GM18907 (cell line): ENCODE measurements at regions not wholly inside any gene's neighbourhood (a gene's known extent, or its start where the extent isn't known, plus 50 kb on each side); places are given as distances from the start of the nearest gene placed in this dataset.

Experiments used
- ATAC-seq: cut with Tn5 transposase; IDR thresholded peaks from one replicate; pipeline ENCODE4 v1.9.1; 2021; ENCODE audit warnings: mild to moderate bottlenecking, moderate library complexity; ENCODE audit not compliant: unreplicated experiment

DNA sequence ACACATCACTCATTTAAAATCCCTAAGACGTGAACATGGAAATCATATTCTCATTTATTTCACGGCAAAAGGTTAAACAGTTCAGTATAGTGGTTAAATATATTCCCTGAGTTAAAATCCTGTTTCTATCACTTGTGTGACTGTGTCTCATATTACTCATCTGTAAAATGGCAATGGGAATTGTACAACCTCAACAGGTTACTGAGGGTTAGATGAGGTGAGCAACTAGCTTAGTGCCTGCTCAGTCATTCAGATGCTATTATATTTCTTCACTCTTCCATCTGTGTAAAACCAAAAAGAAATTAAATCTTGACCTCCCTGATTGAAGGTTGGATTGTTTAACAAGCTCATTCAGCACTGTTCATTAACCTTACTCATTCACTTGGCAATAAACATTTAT lies 212.4 kb upstream of the STK17B start:
- ATAC-seq = no peak

DNA sequence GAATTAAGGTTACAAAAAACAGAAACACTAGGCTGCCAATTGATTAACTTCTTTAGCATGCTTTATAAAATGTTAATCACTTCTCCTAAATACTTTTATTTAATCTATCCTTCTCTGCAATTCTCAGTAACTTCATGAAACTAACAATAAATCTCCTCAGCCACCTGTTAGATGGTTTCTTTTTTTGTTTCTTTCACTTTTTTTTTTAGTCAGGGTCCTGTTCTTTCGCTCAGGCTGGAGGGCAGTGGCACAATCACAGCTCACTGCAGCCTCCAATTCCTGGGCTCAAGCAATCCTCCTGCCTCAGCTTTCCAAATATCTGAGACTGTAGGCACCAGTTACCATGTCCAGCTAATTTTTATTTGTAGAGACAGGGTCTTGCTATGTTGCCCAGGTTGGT lies 213.4 kb upstream of the STK17B start:
- no peak for ATAC-seq

DNA sequence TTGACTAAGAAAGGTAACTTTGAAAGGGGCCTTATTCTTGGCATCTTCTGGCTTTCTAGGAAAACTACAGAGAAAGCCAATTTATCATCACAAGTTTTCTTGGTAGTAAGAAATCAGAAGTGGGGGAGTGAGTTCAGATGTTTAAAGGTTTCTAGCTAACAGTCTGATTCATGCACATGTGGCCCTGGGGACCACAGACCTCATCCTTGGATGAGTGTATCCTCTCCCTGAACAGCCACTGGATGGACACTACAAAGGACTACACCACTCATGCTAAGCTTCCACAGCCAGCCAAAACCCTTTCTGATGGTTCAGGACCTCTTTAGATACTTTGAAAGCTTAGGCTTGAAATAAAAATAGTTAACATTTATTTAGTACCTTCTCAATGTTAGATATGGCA lies 218.3 kb upstream of the STK17B start:
- no peak for ATAC-seq

DNA sequence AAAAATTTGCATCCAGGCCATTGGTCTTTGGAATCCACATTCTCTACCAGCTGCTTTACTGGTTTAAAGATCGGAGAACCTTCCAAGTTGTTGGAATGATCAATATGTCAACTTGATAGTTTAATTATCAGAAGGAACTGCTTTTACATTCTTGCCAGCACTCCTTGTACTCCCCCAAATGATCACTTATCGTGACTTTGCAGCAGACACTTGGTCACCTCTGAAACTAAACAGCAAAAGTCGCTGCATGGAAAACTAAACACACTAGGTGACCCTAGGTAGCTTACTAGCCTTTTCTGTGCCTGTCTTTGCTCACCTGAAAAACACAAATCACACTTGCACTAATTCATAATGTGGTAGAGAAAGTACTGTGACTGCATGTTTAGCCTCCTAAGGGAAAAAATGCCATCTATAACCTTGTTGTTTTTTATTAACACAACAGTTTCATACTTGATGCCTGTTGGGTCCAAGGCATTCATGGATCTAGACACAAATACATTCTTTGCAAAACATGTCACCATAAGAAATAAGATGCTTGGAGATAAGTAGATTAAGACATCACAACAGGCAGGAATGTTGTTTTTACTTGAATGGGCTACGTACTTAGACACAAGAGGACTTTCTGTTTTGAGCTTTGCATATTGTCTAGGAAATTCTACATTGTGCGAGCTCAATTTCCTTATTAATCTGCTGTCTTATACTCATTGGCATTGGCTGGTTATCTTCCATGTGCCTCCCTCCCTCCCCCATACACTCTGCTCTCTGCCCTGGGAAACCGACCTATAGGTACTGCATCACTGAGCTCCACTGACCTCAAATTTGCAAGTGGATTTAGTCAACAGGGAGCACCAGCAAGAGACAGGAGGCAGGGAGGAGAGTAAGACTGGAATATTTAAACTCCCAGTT lies 219.1 kb upstream of the STK17B start:
- no peak for ATAC-seq

DNA sequence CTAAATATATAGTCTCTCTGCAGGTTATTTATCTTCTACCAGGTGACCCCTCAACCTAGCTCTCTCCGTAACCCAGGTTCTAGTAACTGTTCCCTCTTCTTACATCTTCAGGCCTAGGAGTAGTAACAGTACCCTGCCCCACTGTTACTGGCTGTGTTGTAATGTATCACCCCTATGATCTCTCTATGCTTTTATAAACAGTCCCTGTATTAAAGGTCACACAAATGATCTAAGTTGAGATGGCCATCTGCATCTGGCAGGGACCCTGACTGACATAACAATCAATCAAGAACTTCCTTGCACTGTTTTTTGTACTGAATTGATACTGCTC lies 219.7 kb upstream of the STK17B start:
- ATAC-seq = no peak

DNA sequence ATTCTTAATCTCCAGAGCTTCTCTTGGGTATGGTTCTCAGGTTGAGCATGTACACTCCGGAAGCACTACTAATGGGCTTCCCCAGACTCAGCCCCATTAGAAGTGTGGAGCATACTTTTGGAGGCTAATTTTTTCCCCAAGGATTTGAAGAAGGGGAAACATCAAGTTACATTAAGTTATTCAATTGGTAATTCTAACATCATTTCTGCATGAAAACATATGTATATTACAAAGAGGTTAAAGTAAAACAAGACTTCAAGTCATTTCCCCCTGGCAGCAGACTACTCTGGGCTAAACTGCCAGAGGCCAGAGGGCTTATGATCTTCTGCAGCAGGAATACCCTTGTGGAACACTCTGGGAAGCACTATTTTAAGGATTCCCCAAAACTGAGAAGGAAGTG lies 227.7 kb upstream of the STK17B start:
- ATAC-seq = no peak

DNA sequence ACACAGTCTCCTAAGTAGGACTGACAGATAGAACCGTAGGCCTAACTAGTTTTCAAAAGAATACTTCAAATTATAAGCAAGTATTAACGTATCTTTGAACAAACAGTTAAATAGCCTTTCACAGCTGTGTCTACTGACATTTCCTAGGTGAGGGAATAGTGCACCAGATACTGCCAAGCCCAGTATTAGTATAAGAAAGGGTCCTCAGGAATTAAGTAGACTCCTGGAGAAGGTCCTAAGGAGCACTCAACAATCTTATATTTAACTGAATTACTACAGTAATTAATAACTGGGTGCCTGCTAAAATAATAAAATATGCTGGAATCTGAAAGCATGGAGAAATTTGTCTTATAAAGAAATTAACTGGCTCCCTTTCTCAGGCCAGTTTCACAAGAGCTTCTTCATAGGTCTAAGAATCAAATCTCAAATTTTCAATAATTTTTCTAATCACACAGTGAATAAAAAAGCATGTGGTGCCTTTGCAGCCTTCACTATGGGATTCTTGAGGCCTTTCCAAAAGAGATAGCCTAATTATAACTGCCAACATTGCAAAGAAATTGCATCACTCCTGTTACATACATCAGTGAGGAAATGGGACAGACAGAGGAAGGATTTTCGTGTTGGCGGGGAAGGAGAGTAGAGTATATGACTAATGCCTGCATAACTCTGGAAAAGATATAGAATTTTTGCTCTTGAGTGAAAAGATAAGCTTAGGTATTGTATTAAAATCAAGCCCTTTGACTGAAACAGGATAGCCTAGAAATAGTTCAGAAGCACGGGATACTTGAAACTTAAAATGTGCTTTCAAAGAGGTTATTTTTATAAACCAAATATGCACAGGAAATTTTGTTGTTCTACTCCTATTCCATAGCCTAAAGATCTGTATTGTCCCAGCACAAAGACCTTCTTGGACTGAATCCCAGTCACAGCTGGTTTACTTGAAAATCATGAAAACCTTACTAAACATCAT lies 228.6 kb upstream of the STK17B start:
- ATAC-seq = no peak

DNA sequence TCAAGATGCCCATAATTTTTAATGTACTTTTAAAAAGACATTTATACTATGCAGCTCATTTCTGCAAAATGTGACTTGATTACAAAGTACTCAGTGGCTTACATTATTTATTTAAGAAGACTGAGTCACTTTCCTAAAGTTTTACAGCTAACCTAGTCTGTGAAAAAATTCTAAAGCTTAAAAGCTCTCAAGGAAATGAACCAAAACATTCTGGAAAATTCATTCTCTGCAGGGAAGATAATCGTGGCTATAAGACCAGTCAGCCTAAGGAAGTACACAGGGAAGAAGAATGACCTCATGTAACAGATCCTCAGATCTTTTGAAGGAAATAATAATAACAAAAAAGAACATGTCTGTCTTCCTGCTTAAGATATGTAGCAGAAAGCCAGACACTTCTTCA lies 232.1 kb upstream of the STK17B start:
- ATAC-seq = no peak

DNA sequence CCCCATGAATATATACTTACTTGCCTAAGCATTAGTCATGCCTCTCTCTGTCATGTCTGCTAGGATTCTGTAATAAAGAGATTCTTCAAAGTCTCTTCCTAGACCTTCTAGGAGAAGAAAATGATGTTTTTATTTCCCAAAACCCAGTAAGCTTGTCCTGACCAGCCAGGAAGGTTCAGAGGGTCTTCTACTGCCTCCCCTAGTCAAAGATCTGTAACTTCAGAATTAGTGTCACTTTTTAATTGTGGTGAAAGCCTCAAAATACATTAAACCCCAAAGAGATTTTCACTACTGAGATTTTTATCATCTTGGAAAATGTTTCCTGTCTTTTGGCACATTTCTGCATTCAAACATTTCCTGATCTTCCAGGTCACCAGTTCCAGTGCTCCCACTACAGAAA lies 232.9 kb upstream of the STK17B start:
- ATAC-seq = no peak

DNA sequence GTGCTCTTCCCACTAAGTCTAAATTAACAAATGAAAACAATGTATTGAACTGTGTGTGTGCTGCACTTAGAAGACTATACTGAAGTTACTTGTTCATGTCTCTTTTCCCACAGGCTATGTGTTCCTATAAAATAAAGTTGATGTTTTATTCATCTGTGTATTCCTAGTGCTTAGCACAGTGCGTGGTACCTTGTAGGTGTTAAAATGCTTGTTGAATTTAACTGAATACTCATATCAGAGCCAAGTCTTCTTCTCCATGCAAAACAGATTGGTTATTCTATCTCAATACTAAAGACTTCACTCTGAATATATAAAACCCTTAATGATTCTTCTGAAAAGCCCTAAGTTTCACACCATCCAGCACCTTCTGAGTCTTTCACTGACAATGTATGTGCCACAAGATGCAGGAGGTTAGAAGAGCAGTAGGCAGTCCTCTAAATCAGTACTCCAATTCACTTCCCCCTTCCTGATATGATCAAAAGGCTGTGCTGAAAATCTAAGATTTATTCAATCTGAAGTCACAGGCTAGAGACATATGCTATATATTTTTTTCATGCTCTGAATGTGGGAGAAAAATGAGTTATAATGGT lies 231.7 kb upstream of the CCDC150 start:
- ATAC-seq = no peak

DNA sequence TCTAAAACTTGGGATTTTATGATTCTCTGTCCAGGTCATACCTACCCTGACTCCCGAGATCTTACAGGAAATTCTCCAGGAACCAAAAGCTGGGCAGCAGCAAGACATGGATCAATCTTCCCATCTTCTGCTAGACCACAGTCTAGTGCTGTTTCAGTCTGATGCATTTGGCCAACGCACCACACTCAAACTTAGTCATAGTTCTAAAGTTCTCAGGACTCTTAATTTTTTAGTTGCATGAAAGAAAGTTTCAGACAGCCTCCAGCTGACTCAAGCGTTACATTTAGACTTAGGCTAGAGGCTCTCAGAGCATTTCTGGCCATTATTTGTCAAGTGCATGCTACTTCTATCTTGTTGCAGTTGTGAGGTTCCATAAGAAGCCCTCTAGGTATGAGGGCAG lies 230.1 kb upstream of the CCDC150 start:
- no peak for ATAC-seq

DNA sequence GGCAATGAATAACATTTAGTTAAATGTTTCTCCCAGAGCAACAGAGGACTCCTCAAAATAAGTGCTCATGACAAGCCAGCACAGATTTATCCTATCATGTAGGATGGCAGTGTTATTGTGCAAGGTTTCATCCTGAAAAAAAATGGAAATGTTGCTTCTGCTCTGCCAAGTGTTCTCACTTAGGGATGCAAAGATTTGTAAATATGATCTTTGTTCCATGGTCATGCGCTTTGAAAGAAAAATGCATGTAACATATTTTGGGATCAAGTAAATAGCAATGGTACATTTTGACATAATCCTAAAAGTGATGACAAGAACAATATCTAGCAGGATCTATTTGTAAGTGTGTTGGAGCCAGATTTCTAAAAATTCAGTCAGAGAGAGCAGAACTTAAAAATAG lies 229.5 kb upstream of the CCDC150 start:
- no peak for ATAC-seq

DNA sequence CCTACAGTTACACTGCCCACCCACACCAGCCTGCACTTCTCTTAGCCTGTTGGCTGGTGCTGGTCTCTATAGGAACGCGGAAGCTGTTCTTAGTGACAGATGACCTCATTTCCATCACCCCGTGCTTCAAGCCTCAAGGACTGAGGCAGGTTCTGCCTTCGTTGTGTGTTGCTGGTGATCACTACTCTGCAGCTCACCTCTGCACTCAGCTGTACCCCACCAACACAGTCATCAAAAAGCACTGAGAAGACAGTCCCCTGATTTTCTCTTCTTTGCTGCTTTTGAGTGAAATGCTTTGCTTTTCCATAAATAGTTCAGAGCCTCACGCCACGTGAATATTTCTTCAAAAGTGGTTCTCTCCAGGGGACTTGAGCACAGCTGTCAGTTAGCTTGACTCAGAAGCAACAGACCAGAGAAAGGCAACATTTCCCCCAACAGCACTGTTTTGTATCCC lies 225.7 kb upstream of the CCDC150 start:
- ATAC-seq = peak; percentile 84

DNA sequence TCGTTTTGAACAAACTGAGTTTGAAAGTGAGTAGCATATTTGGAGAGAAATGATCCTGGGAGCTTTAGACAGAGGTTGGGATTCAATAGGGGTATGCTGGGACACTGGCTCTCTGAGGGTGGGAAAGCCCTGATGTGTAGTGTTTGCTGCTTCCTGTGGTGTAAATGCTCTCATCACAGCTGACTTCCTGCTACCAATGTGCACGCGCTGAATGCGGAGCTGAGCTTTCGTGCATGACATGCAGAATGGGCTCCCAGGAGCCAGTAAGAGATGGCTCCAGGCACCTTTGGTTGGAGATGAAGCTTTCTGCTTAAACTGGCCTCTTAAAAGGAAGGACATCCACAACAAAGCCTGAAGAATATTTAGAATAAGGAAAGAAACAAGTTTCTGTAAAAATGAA lies 224.1 kb upstream of the CCDC150 start:
- ATAC-seq = peak; percentile 83

DNA sequence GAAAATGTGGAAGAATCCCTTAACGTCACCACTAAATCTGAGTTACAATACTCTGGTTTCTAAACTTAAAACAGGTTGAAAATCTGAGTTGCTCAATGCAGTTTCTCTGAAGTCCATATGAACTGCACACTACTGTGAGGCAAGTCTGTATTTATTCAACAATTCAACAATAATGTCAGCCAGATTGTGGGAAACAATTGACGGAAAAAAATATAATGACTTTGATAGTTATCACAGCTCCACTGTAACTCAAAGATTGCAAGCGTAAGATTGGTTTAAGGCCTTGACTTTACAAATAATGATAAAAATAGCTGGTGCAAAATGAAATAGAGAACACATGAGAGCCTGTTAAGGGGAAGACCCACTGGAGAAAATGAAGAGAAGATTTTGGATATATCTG lies 219.4 kb upstream of the CCDC150 start:
- no peak for ATAC-seq

DNA sequence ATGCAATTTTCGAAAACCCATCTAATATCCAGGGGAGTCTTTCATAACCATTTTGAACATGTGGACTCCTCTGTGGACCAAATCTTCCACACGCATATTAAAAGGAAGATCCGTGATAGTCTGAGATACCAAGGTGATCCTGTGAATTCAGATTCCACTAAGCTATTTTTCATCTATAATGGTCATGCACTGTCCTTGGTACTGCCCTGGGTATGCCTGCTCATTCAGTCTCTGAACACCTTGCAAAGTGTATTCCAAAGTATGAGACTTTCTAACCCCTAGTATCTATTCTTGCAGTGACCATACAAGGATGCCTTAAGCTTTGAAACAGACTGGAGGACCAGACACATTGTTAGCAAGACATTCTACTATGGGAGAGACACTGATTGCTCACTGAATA lies 217.6 kb upstream of the CCDC150 start:
- ATAC-seq = no peak

DNA sequence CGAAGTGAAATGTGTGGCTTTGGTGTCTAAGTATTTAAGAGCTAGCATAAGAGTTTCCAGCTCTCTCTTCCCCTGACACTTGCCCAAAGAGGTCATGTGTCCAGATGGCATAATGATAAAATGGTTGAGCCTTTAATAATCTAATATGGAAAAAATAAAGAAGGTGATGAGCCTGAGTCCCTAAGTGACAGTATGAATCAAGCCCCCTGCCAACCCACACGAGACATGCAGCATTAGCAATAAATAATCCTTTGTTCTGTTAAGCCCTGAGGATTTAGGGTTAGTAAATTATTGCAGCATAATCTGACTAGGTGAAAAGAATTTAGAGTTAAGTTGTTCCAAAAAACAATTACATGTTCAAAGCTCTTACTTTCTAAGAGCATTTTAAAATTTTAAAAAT lies 217.2 kb upstream of the CCDC150 start:
- no peak for ATAC-seq

DNA sequence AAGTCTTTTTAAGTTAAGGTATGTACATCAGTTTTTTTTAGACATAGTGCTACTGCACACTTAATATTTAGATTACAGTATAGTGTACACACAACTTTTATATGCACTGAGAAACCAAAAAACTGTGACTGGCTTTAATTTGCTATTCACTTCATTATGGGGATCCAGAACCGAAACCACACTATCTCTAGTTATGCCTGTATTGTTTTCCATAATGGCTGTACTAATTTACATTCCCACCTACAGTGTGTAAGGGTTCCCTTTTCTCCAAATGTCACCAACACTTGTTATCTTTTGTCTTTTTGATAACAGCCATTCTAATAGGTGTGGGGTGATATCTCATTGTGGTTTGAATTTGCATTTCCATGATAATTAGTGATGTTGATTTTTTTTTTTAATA lies 213.4 kb upstream of the CCDC150 start:
- ATAC-seq = no peak

DNA sequence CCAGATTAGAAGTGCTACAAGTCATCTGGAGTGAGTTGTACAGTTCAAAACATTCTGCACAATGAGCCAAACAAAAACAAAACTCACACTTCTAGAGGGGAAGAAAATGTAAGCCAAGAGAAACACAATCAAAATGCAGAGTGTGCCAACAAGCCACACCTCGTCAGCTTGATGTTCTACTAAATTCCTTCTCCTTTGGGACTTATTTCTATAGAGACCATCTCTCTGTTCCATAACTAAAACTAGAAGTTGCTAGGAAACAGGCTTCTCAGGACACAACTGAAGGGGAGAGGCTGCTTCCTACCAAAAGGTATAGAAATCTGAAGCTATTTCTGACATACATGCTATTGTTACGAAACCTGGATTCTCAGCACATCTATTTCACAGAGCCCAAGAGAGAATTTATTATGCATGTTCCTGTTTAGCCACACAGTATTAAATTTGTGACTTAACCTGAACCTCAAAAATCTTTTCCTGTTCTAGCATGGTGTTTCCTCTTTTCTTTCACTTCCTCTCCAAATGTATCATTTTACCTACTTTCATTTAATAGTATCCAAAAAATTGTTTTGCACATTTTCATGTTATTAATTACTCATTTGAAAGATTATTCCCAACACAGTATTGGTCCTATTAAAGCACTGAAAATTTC lies 211.4 kb upstream of the CCDC150 start:
- no peak for ATAC-seq

DNA sequence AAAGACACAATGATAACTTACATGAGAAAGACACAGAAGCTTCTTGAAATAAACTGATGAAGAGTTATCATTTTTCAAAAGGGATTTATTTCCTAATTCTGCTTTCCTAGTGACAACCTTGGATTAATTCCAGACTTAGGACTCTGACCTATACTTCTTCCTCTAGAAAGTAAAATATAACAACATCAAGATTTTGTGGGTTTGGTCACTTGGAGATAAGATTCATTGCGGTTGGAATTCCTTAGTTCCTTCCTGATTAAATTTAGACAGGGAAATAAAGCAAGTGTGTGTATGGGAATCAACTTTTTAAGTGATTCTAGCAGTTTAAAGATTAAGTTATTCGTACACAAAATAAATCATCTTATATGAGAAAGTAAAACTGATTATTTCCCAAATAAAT lies 208.4 kb upstream of the CCDC150 start:
- ATAC-seq = no peak

DNA sequence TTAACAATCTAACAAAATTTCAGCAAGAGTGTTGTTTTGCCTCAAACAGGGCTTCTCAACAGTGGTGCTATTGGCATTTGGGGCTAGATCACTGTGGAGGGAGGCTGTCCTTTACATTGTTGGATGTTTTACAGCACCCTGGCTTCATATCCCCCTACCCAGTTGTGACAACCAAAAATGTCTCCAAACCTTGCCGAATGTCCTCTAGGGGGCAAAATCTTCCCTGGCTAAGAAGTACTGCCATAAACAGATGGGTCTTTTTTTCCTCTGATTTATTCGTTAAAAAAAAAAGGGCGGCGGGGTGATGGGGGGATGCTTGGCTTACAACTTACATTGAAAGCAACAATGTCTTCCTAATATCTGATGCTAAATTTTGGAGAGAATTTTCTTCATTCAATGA lies 207.6 kb upstream of the CCDC150 start:
- ATAC-seq = no peak
